GM21526 (cell line): ENCODE measurements at regions not wholly inside any gene's neighbourhood (a gene's known extent, or its start where the extent isn't known, plus 50 kb on each side); places are given as distances from the start of the nearest gene placed in this dataset.
"Not testable (repeated sequence)": the region's sequence is repeated elsewhere in the genome, so short reads cannot be mapped to it uniquely, and the experiment has no call there.

Source experiments
- ATAC-seq: cut with Tn5 transposase; IDR thresholded peaks from one replicate; pipeline ENCODE4 v1.9.1; 2021; ENCODE audit warnings: moderate library complexity; ENCODE audit not compliant: unreplicated experiment, low FRiP score

GRCh38 chrX:113212052-113212451 lies 371.4 kb upstream of the AMOT start:
- no peak for ATAC-seq

GRCh38 chrX:113202601-113203000 lies 362.0 kb upstream of the AMOT start:
- no peak for ATAC-seq

DNA sequence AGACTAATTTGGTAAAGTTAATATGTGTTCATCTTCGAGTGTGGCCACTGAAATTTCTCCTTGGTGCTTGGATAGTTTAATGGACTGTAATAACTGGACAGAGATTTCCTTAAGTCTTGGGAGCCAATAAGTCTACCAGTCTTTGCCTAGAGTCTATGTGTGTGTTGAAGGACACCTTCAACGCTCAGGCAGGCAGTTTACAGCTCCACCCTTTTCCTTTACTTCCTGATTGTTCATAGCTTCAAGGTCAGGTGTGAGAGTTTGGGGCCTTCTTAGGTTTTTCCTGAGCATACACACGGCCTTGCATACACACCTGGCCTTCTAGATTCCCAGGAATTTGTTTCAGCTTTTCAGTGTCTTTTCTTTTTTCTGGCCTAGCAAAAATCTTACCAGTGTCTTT lies 355.3 kb upstream of the AMOT start:
- ATAC-seq, result no peak

DNA sequence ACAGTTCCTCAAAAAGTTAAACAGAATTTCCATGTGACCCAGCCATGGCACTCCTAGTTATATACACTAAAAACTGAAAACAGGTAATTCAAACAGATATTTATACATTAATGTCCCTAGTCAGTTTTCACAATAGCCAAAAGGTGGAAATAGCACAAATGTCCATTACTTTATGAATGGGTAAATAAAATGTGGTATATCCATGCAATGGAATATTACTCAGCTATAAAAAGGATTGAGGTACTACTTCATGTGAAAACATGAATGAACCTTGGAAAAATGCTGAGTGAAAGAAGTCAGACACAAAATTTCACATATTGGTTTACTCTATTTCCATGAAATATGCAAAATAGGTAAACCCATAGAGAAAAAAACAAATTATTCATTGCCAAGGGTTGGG lies 351.8 kb upstream of the AMOT start:
- no peak for ATAC-seq

- no peak for ATAC-seq
These were observed 316.9 kb upstream of the AMOT start for GRCh38 chrX:113157496-113157895.

DNA sequence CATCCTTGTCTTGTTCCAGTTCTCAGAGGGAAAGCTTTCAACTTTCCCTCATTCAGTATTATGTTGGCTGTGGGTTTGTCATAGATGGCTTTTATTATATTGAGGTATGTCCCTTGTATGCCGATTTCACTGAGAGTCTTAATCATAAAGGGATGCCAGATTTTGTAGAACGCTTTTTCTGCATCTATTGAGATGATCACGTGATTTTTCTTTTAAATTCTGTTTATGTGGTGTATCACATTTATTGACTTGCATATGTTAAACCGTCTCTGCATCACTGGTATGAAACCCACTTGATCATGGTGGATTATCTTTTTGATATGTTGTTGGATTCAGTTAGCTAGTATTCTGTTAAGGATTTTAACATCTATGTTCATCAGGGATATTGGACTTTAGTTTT lies 313.7 kb upstream of the AMOT start:
- not testable (repeated sequence) for ATAC-seq

- ATAC-seq, result no peak
These were observed 296.2 kb upstream of the AMOT start for GRCh38 chrX:113136836-113137235.

DNA sequence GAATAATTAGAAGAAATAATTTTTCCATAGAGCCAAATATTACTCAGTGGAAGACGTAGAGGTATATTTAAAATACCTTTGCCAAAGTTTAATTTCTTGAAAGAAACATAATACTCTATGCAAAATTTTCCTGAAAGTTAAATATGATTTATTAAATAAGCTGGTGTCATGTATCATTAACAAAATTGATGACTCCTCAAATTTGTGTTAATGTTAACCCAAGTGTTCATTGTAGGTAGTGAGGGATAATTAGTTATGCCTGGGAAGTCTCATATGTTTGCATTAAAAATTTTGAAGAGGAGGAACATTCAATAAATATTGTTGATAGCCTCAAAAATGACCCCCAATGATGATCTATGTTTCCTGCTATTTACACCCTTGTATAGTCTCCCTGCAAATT lies 292.7 kb upstream of the AMOT start:
- no peak for ATAC-seq

DNA sequence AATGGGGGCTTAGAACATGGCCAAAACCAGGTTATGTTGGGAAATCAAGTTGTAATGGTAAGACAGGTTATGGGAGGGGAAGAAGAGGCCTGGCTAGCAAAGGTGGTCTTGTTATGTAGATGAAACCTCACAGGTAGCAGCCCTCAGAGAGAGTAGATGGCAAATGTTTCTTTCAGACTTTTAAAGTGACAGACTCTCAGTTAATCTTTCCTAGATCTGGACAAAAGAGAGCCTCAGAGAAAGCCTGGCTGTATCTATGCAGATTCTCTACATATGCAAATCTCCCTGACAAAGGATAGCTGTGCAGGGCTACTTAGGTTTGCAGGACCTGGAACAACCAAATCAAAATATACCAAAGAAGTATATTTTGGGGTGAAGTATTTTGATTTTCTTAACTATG lies 284.1 kb upstream of the AMOT start:
- no peak for ATAC-seq

DNA sequence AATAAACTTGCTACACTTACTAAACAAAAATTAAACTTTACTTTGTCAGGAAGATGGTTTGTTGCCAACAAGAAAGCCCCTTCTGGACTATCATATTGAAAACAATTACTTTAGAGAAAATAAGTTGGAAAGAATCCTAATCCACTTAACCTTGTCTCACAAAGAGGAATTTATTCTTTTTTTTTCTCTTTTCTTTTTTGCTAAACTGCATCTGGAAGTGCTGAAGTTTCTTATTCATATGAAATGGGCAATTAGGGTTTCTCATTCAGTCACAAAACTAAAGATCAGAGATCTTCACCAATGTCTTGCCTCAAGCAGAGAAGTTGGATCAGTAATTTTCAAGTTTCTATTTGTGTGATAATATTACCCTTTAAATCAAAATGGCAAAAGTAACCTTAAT lies 234.9 kb upstream of the AMOT start:
- ATAC-seq, result no peak

DNA sequence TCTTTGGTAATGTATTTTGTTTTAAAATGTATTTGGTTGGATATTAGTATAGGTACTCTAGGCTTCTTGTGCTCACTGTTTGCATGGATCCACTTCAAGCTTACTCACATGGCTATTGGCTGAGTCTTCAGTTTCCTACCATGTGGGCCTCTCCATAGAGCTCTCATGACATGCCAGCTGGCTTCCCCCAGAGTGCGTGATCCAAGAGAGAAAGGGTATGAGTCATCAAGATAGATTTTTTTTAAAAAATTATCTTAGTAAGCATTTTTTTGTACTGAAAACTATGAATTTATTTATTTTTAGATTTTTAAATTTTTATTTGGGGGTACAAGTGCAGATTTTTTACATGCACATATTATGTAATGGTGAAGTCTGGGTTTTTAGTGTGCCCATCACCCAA lies 219.1 kb upstream of the AMOT start:
- no peak for ATAC-seq

DNA sequence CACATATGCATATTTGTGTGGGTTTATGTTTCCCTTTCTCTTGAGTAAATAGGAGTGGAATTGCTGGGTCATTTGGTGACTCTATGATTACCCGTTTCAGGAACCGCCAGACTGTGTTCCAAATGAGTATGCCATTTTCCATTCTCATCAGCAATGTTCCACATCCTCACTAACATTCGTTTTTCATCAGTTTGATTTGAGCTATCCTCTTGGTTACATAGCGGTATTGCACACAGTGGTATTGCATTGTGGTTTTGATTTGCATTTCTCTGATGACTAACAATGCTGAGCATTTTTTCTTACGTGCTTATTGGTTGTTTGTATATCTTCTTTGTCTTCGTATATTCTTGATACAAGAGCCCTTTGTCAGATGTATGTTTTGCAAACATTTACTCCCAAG lies 218.0 kb upstream of the AMOT start:
- no peak for ATAC-seq

DNA sequence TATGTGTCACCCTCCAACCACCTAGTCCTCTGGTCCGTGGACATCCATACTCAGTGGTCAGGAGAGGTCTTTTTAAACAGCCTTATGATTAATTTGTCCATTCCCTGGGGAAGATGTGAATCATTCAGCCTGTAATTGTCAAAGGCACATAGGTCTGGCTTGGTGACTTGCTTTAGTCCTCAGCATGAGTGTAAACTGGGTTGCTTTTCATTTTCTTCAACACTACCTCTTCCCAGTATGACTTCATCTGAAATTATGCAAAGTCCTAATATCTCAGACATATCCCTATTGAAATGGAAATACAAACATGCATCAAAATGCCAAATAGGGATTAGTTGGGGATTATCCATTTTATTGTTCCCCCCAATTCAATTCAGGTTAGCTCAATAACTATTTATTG lies 208.3 kb upstream of the AMOT start:
- no peak for ATAC-seq

- no peak for ATAC-seq
These were observed 207.8 kb upstream of the AMOT start for GRCh38 chrX:113048480-113048879.

- ATAC-seq, result no peak
These were observed 193.5 kb upstream of the AMOT start for GRCh38 chrX:113033966-113034680.

DNA sequence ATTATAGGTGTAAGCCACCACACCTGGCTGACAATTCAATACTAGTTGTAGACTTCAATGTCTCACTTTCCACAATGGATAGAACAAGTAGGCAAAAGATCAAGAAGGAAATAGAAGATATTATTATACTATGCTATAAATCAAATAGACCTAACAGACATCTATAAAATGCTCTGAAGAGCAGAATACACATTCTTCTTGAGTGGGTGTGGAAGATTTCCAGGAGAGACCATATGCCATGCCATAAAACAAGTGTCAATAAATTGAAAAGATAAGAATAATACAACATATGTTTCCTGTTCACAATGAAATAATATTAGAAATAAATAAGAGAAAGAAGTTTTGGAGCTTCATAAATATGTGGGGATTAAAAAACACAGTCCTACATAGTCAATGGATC lies 179.3 kb upstream of the AMOT start:
- ATAC-seq, result no peak

DNA sequence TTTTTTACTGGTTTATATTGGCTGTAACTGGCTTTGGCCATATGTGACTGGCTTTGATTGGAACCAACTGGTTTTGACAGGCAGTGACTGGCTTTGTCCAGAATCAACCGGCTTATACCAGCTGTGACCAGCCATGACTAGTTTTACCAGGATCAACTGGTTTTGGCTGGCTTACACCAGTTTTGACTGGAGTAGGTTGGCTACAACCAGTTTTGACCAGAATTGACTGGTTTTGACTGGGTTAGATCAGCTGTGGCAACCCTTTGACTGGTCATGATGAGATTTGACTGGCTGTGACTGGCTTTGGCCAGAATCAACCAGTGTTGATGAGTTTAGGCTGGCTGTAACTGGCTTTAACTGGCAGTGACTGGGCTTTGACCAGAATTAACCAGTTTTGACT lies 169.2 kb upstream of the AMOT start:
- ATAC-seq, result no peak

DNA sequence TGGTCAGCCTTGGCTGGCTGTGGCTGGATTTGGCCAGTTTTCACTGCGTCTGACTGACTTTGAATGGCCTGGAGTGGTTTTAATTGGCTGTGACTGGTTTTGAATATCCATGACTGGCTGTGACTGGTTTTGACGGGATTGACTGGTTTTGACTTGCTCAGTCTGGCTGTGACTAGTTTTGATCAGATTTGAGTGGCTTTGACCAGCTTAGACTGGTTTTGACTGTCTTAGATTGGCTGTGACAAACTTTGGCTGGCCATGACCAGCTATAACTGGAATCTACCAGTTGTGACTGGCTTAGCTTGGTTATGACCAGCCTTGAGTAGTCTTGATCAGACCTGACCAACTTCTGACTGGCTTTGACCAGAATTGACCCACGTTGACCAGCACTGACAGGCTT lies 168.4 kb upstream of the AMOT start:
- no peak for ATAC-seq

DNA sequence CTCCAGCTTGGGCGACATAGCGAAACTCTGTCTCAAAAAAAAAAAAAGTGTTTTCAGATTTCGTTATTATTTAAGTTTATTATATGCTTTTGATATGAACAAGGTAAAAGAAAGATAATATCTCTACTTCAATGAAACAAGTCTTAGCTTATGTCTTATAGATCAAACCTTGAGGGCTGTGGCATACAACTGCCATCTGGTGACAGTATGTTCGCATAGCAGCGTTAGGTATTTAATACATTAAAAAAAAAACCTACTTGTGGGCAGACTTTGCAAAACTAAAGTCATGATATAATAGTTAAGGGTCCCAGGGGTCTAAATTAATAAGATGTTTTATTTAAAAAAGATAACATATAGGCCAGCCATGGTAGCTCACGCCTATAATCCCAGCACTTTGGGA lies 161.2 kb upstream of the AMOT start:
- ATAC-seq, result no peak

DNA sequence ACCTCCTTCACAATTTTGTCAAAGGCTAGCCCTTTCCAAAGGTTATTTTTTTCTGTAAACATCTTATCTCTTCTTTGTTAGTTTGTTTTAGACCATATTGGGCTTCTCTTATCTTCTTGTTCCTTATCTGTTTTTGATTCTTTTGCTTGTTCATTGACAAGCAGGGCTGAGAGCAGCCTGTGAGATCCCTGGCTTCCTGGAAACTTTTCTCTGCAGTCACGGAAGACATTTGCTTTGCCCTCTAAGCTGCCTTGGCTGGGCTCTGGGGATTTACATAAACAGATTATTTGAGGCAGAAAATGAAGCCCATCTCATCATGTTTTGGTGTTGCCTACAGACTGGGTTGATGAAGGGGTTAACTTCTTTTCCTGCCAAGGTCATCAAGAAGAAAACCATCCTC lies 157.4 kb upstream of the AMOT start:
- ATAC-seq, result no peak

DNA sequence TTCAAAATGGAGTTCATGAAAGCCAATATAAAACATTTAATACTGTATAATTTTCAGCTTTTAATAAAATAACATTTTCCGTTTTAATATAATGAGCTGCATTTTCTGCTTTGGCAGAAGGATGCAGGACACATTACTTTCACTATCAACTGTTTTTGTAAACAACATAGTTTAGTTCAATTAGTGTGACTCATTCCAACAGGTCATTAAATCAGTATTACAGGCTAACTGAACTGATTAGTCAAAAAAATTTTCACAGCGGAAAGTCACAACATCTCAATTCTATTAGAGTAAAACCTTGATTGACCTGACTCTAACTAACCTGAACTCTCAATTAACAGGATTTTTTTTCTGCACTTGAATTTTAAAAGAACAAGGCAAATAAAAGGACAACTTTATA lies 151.2 kb upstream of the AMOT start:
- no peak for ATAC-seq

GRCh38 chrX:112979879-112980278 lies 139.2 kb upstream of the AMOT start:
- ATAC-seq, result no peak
